GM18519 (cell line): ENCODE measurements at regions not wholly inside any gene's neighbourhood (a gene's known extent, or its start where the extent isn't known, plus 50 kb on each side); places are given as distances from the start of the nearest gene placed in this dataset.

ENCODE experiments used
- ATAC-seq: cut with Tn5 transposase; IDR thresholded peaks from one replicate; pipeline ENCODE4 v1.9.1; 2021; ENCODE audit warnings: mild to moderate bottlenecking, moderate library complexity; ENCODE audit not compliant: unreplicated experiment, low FRiP score

DNA sequence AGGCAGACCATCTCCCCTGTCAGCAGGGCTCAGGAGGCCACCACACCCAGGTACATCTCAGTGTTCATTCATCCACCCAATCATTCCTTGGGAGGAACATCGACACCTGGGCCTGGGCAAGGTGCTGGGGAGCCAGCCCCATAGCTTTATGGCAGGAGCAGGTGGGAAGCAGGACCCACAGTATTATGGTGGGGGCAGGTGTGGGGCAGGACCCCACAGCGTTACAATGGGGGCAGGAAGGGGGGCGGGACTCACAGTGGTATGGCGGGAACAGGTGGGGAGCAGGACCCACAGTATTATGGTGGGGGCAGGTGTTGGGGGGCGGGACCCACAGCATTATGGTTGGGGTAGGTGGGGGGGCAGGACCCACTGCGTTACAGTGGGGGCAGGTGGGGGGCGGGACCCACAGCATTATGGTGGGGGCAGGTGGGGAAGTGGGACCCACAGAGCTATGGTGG lies 128.9 kb upstream of the HS6ST1 start:
- ATAC-seq: no peak

DNA sequence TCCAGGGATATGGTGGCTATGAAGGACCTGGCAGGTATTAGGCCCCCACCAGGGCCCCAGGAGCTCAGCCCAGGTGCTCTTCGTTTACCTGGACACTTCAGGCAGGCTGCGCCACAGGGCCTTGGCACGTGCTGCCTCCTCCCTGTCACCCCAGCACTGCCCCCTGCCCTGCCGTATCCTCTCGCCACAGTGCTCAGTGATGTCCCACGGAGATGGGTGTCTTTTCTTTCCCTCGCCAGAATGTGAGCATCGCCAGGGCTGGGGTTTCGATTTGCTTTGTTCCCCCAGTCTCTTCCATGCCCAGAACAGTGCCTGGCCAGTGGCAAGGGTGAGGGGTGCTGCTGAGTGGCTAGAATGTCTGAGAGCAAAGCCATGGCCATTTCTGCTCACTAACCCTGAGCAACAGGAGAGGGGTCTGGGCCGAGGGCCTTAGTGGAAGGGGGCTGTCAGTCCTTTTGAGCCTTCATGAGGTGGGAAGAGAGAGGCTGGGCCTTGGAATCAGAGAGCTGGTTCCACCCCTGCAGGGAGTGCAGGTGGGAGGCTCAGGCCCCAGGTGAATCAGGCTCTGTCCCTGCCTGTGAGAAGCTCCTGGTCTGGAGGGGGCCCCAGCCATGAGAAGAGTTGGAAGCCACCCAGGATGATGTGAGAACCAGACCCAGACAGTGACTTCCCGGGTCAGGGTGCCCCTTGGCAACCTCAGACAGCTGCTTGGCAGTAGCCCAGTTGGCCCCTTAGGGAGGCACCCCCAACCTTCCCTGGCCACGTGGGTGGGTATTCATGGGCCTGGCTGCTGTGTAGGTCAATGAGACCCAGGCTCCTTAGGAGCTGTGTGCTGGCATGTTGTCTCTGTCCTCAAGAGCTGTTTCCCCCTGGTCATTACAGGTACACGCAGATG lies 129.9 kb upstream of the HS6ST1 start:
- no peak for ATAC-seq

DNA sequence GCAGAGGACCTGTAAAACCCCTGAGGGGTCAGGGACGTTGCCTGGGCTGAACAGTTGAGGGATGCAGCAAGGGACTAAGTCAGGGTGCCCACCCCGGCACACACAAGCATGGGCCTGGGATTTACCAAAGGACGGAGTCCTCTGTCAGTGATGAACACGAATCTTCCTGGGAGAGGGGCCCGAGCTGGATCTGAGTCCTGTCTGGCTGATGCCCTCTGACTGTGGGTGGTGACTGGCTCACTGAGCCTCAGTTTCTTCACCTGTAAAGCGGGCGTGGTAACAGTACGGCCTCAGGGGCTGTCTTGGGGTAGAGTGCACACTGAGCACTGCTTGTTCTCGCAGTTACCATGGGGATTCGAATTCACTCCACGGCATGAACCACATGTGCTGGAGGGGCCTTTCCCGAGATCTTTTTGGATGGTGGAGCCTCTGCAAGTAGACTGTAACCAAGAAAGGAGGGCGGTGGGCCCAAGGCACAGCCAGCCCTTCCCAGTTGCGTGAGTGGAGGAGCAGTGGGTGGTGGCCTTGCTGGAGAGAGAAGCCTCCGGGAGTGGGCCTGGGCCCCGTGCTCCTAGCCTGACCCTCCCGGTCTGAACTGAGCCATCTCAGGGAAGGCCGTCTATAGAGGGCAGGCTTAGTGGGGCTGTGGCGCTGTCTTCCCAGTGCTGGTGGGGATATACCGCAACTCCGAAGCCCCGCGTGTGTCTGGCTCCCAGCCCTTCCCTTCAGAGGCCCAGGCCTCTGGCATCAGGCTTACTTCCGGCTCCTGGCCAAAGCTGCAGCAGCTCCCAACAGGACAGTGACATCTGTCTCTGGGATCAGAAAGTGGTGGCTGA lies 130.8 kb upstream of the HS6ST1 start:
- no peak for ATAC-seq

DNA sequence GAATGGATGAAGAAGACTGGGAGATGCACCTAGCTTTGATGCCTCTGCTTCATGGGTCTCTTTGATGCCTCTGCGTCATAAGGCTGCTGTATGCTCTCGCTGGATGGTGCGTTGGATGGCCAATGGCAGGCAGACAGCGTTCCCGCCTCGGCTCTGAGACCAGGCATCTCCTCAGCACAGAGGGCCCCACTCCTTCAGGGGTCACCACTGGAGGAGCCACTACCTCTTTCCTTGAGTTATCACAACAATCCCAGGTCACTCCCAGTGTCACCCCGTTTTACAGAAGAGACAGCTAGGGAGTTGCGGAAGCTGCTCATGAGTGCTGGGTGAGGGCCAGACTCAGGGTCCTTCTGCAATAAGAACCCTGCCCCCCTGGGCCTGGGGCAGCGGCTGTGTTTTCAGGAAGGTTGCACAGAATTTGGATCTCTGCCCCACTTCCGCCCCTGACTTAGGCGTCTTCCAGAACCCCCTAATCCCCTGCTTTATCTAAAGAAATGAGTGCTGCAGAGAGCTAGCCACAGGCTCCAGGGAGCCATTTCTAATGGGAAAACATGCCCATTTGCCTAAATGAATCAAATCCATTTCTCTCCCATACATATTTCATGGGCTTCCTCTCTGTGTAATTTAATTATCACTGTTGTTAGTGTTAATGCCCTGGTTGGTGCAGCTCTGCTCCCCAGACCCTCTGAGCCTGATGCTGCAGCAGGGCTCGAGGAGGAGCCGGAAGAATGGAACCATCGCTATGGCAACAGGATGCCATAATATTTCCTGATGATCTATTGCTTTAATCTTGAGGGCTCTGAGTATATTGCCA lies 131.8 kb upstream of the HS6ST1 start:
- no peak for ATAC-seq

DNA sequence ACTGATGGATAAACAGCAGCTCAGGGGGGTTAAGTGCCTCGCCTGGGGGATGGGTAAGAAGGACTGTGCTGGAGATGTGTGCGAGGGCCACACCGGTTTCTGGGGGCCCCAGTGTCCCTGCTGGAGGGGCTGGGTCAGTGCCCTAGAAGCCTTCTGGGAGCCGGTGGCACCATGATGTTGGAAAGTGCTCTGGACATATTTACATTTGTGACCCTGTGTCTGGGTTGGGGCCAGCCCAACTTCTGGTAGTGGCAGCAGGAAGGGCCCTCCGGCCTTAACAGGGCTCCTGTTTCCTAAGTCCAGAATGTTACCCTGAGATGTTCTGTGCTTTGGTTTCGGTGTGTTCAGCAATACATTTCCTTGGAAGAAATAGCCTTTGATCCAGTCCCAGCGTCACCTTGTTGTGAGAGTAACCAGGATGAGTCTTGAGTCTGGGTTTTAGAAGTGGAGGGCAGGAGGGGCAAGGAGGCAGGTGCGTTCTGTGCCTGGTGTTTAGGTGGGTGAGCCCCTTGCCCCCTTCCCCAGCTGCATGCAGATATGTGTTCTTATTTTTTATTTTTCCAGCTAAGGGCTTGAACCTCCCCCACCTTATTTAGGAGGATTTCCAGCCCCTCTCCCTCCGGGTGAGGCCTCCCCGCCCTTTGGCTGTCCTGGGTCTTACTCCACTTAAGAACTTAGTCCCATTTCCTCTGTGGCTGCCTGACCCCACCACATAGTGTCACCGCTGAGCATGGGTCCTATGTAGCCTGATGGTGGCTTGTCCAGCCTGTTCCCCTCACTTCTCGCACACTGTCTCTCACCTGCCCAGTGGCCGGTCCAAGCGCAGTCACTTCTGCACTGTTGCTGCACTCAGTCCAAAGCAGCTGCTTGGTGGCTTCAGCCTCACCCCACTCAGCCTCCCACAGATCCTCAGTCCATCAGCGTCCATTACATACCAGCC lies 132.7 kb upstream of the HS6ST1 start:
- ATAC-seq: no peak

DNA sequence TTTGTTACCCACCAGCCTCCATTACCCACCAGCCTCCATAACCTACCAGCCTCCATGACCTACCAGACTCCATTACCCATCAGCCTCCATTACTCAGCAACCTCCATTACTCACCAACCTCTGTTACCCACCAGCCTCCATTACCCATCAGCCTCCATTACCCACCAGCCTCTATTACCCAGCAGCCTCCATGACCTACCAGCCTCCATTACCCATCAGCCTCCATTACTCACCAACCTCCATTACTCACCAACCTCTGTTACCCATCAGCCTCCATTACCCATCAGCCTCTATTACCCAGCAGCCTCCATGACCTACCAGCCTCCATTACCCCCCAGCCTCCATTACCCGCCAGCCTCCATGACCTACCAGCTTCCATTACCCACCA lies 133.3 kb upstream of the HS6ST1 start:
- ATAC-seq: no peak

DNA sequence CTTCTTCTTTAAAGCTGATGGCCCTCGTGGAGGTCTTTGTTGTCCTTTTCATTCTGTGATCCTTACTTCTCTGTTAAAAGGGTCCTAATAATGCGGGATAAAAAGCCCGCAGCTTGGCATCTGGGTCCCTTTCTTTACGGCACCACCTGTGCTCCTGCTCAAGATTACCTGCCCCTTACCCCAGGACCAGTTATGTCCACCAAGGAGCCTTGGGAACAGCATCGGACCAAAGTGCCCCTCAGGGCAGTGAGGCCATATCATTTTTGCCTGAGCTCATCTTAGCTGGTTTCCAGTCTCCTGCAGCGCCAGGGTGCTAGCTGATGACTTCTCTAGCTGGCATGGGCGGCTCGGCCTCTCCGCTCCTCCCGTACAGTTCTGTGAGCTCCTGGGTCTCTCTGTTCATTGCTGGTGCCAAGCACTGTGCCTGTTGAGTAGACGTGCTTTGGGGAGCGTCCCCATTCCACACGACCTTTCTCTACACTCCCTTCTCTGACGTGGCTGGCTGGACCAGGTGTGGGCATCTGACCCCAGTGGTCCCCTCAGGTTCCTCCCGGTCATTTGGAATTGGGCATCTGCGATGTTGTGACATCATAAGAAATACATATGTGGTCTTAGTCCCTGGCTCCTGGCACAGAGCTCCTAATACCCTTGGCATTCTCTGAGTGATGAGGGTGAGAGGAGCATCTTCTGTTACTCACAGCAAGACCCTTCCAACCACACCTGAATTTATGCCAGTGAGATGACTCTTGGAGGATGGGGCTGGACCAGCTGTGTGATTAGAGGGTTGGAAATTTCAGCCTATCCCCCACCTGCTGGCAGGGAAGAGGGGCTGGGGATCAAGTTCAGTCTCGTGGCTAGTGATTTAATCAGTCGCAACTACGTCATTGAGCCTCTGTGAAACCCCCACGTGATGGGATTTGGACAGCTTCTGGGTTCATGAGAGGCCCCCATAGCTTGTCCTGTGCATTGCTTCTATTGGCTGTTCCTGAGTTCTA lies 134.2 kb upstream of the HS6ST1 start:
- no peak for ATAC-seq

DNA sequence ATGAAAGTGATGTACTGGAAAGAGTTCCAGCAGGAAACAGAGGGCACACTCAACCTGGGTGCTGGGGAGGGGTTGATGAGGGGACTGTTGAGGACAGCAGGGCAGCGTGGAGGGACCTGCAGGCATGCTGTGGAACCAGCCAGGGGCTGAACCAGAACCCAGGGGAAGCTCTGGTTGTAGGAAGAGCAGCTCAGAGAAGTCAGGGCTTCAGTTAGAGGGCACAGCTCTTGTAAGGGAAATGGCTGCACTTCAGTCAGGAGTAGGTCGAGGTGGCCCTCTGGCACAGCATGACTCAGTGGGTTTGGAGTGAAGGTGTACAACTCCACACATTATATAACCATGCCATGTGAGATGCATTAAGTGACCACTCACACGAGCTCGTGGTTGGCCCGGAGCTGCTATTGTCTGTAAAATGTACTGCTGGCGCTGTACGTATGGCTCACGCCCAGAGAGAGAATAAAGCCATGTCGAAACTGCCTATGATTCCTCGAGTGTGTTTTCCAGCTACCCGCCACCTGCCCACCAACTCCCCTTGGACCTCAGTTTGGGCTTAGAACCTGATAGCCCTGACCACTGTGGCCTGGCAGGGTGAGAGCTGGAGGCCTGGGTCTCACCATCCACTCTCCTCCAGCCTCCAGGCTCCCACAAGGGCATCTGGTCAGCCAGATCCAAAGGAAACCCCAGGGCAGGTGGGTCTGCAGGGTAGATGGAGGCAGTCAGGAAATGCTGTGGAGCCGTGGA lies 136.5 kb upstream of the HS6ST1 start:
- ATAC-seq: no peak

DNA sequence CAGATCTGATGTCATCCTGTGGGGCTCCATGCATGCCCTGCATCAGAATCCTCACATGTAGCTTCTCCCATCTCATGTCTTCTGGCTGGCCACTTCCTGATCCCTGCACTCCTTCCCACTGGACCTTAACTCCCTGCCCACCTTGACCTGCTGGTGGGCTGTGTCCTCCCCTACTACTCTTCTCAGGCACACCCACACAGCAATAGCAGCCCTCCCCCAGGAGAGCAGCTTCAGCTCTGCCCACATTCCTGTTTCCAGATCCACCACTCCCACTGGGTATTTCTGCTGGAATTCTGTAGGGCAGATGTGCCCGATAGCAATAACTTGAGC lies 137.0 kb upstream of the HS6ST1 start:
- ATAC-seq: no peak

DNA sequence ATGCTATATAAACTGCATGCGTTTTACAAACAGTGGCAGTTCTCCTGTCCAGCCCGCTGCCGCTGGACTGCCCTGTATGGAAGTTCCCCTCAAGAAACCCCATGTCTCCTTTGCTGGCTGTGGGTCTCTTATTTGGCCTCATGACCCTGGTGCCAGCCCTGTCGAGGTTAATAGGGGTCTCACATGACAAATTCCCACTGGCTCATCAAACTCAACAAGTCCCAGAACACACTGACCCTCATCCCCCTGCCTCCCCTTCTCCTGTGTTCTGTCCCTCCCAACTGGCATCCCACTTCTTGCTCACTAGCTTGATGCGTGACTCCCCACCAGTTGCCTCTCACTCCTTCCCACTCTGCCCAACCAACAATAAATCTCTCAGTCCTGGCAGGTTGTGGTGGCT lies 137.6 kb upstream of the HS6ST1 start:
- ATAC-seq: no peak

DNA sequence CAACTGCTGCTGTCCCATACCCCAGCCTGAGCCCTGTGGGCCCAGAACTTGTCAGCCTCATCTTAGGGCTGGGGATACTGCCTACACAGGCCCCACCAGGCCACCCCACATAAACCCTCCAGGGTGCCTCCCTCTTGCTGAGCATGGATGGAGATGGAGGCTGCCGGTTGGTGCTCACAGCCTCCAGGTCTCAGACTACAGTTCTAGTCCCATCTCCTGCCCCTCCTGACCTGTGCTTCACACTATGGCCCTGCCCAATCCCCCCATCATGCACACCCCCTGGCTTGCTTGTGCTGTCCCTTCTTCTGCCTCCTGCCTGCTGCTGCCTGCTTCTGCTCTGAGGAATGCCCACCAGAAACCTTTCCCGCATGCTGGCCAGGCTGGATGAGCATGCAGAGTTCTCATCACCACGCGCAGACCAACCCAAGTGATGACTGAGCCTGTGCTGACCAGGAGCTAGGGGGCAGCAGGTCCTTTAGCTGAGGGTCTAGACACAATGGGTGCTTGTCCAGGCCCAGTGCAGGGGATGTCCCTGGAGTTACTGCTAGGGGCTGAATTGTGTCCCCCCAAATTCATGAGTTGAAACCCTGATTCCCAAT lies 138.4 kb upstream of the HS6ST1 start:
- ATAC-seq: no peak

DNA sequence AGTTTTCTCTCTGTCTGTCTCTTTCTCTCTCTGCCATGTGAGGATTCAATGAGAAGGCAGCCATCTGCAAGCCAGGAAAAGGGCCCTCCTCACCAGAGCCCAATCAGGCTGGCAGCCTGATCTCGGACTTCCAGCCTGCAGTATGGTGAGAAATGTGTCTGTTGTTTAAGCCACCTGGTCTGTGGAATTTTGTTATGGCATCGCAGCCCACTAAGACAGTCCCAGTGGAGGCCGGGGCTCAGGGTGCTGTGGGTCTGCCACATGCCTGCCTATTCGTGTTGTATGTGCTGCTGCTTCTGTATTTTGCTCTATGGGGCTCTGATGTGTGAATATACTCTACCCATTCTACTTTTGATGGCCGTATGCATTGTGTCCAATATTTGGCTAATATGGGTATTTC lies 139.0 kb upstream of the HS6ST1 start:
- no peak for ATAC-seq

DNA sequence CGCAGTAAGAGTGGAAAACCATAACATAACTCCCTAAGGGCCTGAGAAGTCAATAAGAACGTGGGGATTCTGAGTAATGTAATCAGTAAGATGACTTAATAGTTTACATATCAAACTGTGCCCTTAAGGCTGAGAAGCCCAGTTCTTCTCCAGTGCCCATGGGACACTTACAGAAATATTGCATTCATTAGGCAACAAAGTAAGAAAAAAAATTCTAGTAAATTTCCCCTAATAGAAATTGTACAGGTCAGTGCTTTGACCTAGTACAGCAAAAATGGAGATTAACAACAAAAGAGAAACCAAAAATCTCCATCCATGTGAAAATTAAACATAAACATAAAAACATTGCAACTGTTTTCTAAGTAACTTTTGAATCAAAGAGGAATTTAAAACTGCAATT lies 139.8 kb upstream of the HS6ST1 start:
- ATAC-seq: no peak

DNA sequence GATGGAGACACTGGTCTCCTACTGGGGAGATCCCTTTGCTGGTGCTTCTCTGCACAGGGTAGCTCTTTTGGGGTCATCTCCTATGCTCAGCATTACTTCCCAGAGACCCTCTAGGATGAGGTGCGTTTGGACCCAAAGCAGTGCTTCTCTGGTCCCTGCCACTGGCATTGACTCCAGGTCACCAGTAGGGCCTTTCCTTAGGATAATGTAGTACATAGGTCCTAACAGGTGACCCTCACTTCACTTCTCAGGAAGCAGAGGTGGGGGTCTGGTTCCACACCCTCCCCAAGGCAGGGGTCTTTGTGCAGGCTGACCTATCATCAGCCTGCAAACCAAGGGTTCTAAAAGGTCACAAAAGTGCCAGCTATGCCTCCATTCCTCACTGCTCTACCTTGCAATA lies 145.8 kb upstream of the HS6ST1 start:
- no peak for ATAC-seq

DNA sequence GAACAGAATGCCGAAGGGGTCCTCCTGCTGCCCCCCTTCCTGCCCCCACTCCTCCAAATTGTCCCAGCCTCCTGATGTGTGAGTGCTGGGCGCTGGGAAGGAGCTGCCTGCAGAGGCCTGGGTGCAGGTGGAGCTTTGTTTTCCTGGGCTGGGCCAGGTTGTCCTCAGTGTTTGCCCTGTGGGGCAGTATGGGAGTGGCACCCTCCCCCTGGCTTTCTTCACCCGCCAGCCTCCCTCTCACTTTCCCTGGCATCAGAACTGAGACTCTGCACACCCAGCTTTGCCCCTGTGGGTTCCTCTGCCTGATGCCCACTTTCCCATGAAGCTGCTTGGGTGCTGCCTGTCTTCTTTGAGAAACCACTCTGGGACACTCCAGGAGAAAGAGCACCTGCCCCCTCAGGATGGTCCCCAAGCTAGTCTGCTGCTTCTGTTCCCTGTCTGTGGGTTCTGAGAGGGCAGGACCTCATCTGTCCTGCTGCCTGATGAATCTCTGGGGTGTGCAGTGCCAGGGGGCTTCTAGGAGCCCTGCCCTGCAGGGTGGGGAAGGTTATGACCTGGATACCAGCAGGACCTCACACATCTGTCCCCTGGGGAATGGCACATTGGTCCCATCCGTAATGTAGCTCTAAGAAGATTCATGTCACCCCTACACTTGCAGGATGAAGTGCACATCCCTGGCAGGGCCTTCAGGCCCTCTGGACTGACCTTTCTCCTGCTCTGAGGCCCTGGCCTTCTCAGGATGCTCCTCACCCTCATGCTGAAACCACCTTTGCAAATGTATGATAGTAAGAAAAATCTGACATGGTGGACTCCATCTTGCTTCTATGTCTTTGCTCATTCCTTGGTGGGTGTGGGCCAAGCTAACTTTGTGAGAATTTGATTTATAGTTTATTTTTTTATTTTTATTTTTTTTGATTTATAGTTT lies 146.8 kb upstream of the HS6ST1 start:
- ATAC-seq: no peak

DNA sequence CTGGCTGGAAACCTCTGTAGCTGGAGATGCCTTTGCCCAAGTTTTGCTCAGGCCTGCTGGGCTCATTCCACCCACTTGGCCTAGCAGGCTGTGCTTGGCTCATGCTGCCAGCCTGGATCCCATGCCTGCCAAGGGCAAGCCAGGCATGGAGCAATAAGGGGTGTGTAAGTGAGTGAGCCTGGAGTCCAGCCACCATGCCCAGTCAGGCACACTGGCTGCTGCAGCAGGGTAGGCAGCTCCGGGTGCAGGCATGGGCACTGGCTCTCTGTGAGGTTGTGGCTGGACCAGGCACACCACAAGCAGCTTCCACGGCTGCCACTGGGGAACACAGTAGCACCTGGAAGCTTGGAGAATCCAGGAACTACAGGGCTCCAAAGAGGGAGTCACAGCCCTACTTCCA lies 147.7 kb upstream of the HS6ST1 start:
- no peak for ATAC-seq

DNA sequence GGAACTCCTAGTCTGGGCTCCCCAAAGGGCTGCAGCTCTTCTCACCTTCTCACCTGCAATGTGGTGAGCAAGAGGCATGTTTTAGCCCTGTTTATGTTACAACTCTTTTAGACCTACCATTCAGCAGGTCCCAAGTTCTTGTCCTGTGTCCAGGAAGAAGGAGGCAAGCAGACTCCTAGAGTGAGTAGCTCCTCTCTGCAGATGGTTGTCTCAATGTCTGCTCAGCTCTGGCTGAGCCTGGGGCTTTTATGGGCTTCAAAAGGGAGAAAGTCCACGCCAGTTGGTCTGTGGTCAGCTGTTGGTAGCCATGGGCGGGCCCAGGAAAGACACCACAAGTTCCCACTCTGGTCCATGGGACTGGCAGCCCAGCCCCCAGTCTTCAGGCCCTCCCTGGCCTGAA lies 148.1 kb upstream of the HS6ST1 start:
- no peak for ATAC-seq
